ENCODE measurements at regions not wholly inside any gene's neighbourhood (a gene's known extent, or its start where the extent isn't known, plus 50 kb on each side); places are given as distances from the start of the nearest gene placed in this dataset.
A peak's percentile ranks its signal among the peaks of the same experiment; 100 is the strongest.

DNA sequence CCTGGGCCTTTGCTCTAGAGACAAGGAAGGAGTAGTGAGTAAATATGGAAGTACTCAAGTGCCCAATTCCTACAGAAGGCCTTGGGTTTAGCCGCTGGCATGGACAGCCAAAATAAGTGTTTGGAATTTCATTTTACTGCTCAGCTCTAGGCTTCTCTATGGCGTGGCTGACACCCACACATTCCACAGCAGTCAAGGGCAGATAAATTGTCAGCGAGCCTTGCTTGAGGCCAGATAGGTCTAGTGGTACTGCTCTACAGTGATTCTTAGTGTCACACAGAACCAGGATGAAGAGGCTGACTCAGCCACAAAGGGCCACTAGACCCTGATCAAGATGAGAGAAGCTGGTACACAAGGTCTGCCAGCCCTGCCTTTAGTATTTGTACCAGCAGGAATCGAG, 111.0 kb upstream of the NFIB start:
- DNase-seq: no peak

DNA sequence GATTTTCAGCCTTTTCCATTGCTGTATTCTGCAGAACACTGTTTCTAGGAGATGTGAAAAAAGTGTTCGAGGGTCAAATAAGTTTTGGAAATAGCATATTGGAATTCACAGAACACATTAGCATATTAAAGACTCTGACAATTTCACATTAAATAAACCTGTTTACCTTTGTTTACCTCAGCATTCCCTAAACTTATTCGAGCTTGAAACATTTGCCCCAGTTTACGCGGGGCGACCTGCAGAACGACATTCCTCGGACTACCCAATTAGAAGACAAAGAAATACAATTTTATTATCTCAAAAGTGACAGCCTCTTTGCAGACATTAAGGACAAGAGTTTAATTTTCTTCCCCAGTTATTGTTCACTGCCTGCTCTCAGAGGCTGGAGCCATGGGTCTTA, 110.3 kb upstream of the NFIB start:
- peak; percentile 34 for DNase-seq

DNA sequence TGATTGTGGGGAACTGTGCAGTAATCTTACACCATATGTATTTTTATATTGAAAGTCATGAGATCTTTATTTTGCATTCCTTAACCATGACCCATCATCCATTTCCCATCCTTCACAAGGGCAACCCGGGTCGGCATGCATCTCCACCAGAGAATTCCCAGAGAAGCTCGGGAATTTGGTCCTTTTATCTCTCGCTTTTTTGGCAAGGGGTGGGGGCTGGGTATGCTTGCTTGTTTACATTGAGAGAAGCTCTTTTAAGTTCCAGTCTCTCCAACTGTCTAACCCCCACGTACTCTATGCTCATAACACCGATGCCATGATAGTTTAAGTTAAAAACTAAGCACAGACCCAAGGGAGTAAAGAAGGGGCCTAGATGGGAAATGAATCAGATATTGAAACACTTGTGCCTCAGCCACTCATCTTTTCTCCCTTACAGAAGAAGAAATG, 109.9 kb upstream of the NFIB start:
- DNase-seq: peak; percentile 47

DNA sequence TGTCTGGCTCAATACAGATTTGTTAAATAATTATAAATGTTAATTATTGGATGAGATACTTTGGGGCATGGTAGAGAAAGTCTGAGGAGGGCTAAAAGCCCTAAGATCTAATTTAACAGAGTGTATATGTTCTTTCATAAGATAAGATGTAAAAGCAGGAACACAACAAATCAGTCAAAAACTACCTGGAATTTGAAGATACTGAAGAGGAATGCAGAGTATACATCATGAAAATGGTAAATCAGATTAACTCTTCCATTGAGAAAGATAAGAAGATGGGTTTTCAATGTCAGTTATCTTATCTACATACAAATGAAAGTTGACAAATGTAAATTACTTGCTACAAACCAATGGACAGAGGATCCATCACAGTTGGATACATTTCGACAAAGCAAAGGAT, 107.3 kb upstream of the NFIB start:
- DNase-seq: no peak

DNA sequence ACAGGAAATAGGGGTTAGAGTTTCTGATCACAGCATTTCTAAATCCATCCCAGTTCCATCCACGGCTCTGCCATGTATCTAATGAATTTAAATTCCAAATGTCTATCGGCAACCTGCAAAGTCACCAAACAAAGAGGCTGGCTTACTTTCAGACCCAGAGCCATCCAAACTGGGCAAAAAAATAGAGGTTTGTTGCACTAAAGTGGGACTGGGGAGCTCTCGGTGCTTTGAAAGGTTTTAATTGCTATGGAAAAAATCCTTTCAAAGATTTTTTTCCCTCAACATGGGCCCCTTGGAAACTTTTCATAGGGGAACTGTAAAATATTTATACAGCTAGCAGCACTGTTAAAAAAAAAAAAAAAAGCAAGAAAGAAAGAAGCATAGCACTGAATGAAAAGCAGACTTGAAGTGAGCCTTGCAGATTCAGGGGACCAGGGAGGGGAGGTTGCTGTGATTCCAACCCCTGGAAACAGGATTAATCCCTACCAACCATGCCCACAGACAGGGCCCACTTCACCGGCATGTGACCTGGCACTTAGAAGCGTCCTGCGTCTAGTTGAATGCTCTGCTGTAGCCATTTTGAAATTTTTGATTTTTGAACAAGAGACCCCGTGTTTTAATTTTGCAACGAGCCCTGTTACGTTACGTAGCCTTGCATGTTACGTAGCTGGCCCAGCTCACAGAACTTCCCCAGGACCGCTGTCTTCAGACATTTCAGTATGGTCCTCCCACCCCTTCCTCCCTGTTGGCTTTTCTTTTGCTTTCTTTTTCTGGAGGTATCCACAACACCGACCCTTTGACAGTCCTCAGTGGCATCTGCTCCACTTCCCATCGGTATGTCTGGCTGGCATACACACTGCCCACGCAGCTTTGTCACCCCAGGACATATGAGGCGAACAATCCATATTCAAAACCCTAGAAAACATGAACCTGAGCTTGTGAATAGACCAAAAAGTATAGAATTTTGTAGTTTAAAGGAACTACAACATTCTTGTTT, 105.3 kb upstream of the NFIB start:
- no peak for DNase-seq

DNA sequence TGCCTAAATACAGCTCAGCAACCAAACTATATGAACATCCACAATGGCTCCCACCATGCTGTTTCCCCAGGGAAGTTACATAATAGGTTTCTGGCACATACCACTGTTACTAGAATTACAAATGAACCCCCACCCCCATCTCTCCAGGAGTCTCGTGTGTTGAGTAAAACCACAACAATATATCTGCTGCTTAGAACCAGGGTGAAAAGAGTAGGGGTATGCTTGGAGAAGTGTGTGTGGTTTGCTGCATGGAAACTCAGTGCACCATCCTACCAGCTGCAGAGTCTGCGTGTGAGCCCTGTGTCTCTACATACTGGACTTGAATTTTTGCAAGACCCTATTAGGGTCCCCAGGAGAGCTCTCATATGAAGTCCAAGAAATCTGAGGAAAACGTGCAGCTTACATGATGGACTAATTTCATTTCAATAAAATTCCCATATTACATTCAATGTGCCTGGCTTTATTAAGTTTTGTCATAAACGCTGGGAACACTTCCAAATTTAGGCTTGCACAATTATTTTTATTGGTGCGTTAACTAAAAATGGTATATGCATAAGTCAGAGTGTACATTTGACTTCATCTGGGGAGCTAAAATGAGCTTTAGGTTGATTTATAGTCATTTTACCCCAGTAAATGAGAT, 104.5 kb upstream of the NFIB start:
- no peak for DNase-seq

DNA sequence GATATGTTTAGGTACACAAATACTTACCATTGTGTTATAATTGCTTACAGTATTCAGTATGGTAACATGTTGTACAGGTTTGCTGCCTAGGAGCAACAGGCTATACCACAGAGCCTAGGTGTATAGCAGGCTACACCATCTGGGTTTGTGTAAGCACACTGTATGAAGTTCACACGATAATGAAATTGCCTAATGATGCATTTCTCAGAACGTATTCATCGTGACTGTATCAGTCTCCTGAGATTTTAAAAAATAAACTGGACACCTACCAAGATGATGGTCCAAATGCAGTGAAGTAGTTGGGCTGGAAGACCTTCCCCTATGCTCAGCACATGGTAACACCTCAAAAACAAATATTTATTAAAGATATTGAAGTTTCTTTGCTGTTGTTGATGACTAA, 103.3 kb upstream of the NFIB start:
- no peak for DNase-seq

DNA sequence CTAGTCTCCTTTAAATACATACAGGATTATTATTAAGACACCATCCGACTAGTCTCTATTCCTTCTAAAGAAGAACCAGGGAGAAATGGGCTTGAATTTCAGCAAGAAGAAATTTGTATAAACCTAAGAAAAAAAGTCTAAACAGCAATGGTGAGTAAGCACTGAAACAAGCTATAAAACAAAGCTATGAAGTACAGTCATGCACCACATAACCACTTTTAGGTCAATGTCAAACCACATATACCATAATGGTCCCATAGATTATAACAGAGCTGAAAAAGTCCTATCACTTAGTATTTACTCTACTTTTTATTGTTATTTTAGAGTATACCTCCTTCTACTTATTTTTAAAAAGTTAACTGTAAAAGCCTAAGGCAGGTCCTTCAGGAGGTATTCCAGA, 102.0 kb upstream of the NFIB start:
- DNase-seq: no peak

DNA sequence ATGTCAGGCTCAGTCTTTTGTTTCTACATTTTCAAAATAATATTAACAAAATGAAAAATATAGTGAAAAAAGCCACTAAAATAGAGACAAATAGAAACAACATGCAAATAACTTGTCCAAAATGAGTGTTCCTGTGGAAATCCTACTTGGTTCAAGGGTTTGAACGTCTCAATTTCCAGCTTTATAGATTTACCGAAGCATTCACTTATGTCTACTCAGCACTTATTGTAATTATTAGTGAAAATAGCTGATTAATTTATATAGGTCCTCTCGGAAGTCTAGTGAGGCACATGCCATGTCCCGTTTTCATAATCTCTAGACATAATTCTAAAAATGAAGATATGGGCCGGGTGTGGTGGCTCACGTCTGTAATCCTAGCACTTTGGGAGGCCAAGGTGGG, 99.9 kb upstream of the NFIB start:
- no peak for DNase-seq

DNA sequence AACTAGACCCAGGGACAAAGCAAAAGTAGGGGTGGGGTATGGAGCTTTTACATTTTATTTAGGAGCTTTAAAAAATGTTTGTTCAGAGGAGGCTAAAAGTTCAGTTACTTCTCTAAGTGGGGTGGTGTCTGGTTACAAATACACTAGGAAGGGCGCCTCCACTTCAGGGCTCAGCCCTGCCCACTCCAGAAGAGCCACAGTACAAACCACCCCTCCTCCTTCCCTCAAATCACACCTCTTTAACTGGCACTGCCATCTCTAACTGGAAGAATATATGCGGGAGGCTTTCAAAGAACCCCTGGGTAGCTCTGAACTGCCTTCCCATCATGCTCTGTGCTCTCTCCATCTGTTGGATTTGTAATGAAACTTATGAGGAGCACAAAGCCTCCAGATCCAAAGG, 98.8 kb upstream of the NFIB start:
- DNase-seq: no peak

DNA sequence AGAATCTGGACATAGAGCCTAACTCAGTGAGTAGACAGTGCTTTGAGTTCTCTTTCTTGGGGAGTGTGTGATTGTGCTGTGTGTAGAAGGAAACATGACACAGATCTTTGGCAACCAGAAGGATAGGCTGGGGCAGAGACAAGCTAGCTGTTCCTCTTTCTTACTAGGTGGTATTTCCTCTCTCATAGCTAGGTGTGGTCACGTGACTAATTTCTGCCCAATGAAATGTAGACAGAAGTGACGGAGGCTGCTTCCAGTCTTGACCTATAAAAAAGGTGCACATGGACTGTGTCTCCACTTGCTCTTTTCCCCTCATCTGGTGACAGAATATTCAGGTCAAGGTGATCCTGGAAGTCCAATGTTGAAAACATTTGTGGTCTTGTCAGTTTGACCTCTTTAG, 92.5 kb upstream of the NFIB start:
- DNase-seq: no peak

DNA sequence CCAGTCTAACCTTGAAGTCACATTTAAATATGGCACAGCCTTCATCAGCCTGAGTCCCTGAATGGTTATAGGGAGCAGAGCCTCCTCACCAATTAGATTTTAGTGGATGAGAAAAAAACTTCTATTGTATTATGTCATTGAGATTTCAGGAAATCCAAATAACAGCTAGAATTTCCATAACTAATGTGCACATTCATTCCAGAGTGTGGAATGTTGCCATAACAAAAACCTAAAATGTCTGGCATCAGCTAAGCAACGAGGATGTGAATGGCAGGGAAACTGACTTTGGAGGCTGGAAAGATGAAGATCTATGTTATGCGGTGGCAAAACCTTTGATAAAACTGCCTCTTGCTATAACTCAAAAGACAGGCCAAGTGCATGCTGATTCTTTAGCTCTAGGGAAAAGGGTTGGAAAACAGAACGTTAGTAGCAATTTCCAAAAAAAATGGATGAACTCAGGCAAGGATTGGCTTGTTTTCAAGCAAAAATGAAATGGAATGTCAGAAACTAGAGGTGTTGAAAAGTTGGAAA, 91.3 kb upstream of the NFIB start:
- DNase-seq: no peak

DNA sequence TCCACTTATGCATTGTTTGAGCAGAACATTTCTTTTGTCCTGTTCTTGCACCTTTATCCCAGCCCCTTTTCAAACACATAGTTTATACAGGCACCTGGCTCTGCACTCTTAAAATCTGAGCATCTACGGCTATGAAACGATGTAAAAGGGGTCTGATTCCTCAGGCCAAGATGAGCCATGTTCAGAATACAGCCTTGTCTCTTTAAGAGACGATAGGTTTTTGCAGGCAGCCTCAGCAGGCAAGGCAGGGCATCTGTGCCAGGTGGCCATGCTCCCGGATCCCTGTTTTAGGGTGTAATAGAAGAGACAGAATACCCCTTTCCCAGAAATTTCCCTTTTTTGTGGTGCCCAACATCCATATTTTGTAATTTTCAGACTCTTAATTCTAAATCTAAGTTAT, 89.1 kb upstream of the NFIB start:
- DNase-seq: no peak

DNA sequence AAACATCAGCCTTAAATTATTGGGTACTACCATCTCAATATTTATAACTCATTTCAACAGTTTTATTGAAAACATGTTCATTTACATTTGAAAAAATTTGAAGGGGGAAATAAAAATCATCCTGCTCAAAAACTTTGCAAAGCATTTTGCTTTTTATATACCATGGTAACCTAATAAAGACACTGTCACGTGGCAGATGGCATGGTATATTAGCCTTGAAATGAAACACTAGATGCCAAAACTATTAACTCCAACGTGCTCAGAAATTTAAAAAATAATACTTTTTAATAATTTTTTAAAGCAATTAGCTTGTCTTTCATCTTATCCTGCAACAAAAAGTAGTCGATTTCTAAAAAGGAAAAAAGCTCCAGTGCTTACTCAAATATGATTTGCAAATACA, 88.6 kb upstream of the NFIB start:
- no peak for DNase-seq

DNA sequence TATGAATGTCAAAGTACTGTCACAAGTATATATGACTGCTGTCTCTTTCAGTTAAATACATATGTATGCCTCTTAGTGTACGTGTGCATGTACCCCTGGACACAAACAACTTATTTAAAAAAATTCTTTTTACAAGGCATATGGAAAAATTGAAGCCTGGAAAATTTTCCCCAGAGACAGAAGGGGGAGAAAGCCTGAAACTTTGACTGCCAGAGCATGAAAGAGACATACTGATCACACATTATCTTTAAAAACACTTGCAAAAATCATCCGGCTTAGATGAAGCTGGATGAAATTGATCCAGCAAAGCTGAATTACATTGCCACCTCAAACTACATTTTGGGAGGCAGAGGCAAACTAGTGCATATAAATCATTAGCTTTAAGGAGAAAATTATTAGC, 88.0 kb upstream of the NFIB start:
- no peak for DNase-seq

DNA sequence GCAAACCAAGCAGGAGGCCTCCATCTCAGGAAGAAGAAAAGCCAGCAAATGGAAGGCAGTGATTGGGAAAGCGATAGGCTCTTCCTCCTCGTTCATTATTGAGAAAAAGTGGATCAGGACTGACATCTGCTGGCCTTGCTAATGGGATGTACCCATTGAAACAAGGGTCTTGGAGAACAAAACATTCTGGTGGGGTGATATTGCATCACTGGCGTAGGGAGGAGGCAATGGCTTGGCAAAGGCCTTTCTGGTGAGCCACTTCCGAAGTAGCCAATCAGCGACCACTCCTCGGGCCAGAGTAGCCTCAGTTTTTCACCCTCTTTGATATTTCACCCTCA, 86.7 kb upstream of the NFIB start:
- DNase-seq: no peak

DNA sequence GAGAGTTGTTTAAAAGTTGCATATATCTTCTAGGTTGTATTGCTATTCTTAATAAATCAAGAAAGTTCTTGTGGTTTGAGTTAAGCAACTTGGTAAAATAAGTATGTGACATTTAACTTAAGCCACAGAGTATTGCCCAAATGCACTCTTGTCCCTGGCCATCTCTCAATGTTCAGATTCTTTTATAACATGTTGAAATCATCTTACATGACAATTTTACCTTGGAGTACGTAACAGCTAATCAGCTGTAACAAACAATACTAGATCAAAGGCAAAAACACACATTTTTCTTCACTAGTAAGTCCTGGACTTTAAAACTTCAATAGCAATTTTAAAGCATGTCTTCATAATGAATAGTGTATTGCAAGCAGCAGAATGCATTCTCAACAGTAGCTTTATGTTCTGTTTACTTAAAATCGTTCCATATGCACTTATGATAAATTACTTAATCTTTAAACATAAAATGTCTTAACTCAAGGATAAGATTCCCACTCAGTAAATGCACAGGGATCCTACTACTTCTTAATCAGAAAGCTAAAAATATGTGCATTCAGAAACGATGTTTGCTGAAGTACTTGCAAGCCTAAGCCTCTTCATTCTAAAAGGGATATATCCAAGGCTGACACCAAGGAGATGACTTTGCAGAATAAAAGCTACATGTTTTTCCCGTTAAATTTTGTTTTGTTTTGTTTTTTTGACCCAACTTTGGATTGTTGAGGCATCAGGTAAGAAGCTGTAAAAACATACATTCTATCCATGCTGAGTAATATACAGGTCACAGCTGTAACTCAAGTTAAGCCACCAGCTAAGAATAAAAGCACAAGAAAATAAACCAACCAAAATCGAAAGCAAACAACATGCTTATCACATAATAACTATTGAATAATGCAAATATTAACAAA, 86.1 kb upstream of the NFIB start:
- DNase-seq: no peak

DNA sequence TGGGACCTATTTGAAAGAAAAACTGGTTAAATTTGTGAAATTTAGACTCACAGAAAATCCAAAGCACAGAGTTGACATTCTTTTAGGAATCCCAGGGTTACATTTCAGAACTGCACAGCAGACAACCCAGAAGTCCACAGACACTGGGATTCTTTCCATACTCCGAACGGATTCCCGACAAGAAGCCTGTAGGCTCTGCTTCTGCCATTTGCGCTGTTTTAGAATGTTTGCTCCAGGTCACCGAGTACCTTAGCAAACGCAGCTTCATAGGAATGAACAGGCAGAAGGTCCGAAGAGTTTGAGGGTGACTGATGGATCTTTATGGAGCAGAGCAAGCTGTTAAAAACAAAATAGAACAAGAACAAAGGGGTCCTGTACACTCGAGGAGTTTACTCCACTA, 84.5 kb upstream of the NFIB start:
- no peak for DNase-seq

DNA sequence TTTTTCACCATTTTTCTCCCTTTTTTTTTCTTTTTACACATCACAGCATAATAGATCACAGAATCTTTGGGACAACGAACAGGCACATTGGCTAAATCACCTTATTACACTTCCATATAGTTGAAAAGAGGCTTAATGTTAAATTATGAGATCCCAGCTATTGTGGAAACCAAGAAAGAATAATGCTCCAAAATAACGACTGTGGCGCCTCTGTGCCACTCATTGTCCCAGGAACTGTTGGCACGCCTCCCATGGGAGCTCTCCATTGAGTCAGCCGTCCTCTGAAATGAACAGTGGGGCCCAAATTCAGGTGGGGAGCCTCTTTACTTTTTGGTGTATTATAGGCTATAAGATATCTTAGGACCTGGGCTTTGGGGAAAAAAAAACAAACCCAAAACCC, 82.2 kb upstream of the NFIB start:
- no peak for DNase-seq

DNA sequence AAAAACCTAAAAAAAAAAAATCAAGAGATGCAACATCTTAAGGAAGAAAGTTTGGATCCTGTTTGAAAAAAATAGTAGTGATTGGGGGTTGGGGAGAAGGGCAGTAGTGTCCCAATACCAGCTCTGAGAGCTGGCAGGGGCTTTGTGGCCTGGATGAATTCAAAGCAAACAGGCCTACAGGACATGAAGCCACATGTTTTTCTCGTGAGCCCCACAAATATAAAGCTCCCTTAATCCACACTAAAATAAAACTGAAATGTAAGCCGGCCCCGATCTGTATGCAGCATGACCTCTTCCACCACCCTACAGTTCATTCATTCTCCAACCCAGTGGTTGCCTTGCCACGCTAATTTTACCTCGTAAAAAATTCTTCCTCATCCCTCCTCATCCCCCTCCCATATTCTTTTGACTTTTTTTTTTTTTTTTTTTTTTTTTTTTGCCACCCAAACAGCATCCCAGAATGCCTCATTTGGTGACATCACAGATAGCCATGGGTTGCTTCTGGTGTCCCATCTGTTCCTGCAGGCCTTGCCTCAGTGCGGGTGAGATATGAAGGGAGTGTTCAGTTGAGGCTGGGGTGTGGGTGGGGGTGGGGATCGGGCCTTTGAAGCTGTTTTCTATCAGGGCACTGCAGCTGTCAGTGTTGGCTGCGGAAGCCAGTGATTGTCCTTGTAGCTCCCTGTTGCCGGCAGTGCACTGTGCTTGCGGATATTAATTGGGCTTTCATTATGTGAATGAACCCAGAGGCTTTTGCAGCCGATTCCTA, 81.6 kb upstream of the NFIB start:
- peak; percentile 42 for DNase-seq

DNA sequence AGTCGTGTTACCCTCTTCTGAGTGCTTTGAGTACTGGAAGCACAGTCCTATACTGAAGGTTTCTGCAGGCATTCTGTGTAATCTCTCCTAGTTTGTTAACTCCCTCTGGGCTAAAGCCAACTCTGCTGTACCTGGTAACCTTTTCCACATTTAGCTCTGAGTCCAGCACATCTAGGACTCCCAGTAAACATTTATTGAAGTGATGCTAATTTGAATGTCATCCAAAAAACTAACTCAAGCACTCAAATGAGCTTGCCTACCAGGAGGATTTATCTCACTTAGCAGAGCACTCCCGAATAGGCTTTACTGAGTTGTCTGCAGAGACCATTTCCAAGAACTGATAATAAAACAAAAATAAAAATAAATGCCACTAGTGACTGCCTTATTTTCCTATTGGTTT, 79.5 kb upstream of the NFIB start:
- DNase-seq: no peak

DNA sequence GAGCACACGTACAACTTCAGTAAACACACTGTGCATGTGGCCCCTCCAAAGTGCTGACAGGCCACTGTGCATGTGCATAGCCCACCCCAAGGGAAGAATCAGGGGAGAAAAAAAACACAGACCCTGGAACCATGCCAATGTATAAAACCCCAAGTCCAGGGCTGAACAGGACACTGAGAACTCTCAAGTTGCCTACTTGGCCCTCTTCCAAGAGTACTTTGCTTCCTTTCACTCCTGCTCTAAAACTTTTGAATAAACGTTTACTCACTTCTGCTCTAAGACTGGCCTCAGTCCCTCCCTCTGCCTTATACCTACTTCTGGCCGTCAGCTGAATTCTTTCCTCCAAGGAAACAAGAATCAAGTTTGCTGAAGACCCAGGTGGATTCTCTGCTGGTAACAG, 77.7 kb upstream of the NFIB start:
- DNase-seq: no peak

All from retina (tissue), 1 donor.